ENCODE measurements at regions not wholly inside any gene's neighbourhood (a gene's known extent, or its start where the extent isn't known, plus 50 kb on each side); places are given as distances from the start of the nearest gene placed in this dataset.

DNA sequence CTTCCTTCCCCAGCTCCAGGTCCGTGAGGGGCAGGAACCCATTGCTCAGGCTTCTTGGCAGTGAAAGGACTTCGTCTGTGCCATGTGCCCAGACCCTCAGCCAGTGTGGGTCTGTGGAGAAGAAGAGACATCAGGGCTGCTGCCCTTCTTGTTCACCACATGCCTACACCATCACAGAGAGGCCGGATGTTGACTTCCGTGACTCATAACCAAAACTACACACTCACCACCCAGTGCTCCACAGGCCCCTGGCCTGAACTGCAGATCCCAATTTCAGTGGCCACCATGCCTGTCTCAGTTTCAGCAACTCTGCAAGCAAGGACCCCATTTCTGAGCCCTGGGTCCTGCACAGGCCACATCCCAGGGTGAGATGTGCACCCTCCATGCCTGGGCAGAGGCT is 332.6 kb upstream of the SALL3 start:
- DNase-seq = no peak
- TF ChIP-seq EP300 (IDR thresholded peaks at IDR 0.05) (no peak), POLR2AphosphoS5 (IDR thresholded peaks at IDR 0.05) (no peak), POLR2A (IDR thresholded peaks at IDR 0.05) (no peak)
- TF ChIP-seq, protein P1, sequence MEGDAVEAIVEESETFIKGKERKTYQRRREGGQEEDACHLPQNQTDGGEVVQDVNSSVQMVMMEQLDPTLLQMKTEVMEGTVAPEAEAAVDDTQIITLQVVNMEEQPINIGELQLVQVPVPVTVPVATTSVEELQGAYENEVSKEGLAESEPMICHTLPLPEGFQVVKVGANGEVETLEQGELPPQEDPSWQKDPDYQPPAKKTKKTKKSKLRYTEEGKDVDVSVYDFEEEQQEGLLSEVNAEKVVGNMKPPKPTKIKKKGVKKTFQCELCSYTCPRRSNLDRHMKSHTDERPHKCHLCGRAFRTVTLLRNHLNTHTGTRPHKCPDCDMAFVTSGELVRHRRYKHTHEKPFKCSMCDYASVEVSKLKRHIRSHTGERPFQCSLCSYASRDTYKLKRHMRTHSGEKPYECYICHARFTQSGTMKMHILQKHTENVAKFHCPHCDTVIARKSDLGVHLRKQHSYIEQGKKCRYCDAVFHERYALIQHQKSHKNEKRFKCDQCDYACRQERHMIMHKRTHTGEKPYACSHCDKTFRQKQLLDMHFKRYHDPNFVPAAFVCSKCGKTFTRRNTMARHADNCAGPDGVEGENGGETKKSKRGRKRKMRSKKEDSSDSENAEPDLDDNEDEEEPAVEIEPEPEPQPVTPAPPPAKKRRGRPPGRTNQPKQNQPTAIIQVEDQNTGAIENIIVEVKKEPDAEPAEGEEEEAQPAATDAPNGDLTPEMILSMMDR (IDR thresholded peaks at IDR 0.05) = no peak
- Histone ChIP-seq H3K27me3 (peaks cover 0 to 8% (median 0%) of the 10 kb centered on the region in 3 donors), H3K9me3 (peaks cover 0 to 6% (median 6%) of the 10 kb centered on the region in 4 donors), H3K4me3 (no peak overlapping the region), H3K4me1 (peaks cover 0 to 11% (median 4%) of the 10 kb centered on the region in 4 donors), H3K27ac (no peak overlapping the region), H3K36me3 (no peaks in the 10 kb centered on the region)
- intact Hi-C loops (cut with DNase I; ENCODE audit: low total_unique reads) = no loop called here
- WGBS, 5 donors = 70 to 81% (median 73%) methylated on average over 4 of the region's 4 CpGs

DNA sequence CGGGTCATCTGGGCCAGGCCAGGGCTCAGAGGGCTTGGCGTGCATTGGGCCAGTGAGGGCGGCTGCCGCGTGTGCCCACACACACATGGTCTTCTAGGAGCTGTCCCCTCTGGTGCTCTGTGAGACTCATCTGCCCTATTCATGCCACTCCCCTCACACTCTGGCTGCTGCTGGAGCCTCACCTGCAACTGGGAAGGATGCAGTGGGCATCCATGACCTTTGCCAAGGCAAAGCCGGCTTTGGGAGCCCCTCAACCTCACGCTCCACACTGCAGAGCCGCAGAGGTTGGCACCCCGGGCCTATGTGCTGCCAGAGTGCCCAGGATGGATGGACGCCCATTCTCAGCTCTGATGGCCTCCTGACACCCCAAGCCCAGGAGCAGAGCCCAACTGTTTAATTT is 330.2 kb upstream of the SALL3 start:
- no peaks in the 10 kb centered on the region for H3K36me3 ChIP-seq
- intact Hi-C loops (cut with DNase I; ENCODE audit: low total_unique reads) = no loop called here
- H3K27ac ChIP-seq = no peak overlapping the region
- DNase-seq = no peak
- 50 to 92% (median 88%) methylated on average over 5 to 10 of the region's 10 CpGs for WGBS, 5 donors
- no peaks in the 10 kb centered on the region for H3K4me1 ChIP-seq
- H3K27me3 ChIP-seq = no peaks in the 10 kb centered on the region
- peaks cover 0 to 27% (median 15%) of the 10 kb centered on the region in 4 donors for H3K9me3 ChIP-seq
- H3K4me3 ChIP-seq = no peak overlapping the region
- TF ChIP-seq POLR2AphosphoS5 (IDR thresholded peaks at IDR 0.05) = no peak

DNA sequence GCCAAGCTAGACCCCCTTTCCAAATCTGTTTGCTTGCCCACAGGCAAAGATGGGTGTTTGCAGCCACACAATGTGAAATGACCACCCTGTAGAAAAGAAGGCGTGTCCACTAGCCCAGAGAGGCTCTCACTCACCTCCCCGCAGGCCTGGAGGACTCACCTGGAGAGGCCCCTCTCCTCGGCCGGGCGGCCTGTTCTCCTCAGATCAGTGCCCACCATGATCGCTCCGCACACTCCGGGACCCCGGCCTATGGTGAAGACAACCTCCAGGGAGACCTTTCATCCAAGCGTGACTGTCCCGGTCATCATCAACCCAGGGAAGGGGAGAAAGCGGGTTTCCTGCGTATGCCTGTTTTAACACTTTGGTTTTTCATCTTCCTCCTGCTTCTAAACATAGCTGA is 328.7 kb upstream of the SALL3 start:
- Histone ChIP-seq H3K36me3 (no peaks in the 10 kb centered on the region), H3K9me3 (peaks cover 0 to 39% (median 15%) of the 10 kb centered on the region in 4 donors), H3K27me3 (no peaks in the 10 kb centered on the region), H3K27ac (no peak overlapping the region), H3K4me1 (no peaks in the 10 kb centered on the region), H3K4me3 (no peak overlapping the region)
- DNase-seq = no peak
- intact Hi-C loops (cut with DNase I; ENCODE audit: low total_unique reads) = no loop called here
- WGBS, 5 donors = 87 to 97% (median 94%) methylated on average over 10 to 13 of the region's 13 CpGs
- TF ChIP-seq, protein P1 (IDR thresholded peaks at IDR 0.05) = no peak
- no peak for TF ChIP-seq EP300 (IDR thresholded peaks at IDR 0.05)
- no peak for TF ChIP-seq POLR2AphosphoS5 (IDR thresholded peaks at IDR 0.05)
- TF ChIP-seq POLR2A (IDR thresholded peaks at IDR 0.05) = no peak

DNA sequence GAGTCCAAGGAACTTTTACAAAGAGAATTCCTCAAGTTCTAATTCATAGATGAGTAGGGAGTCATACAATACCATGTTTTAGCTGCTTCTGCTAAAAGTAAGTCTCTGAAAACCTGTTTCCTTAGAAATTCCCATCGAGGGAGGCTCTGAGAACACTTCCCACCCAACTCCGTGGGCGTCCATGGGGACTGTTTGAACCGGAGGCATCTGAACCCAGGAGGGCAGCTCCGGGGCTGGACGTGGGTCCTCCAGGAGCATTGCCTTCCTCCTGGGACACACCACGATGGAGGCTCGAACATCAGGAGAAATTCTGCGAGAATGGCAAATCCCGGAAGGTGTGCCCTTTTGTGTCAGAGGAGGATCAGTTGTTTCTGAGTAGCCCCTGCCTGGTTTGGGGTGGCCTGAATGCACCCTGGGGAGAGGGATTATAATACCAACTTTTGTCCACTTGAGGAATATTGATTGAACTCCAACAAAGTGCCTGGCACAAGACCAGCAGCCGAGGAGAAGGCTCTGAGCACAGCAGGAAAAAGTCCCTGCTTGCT is 327.5 kb upstream of the SALL3 start:
- H3K9me3 ChIP-seq = peaks cover 0 to 39% (median 15%) of the 10 kb centered on the region in 4 donors
- H3K27ac ChIP-seq = no peak overlapping the region
- DNase-seq = no peak
- no peaks in the 10 kb centered on the region for H3K36me3 ChIP-seq
- WGBS, 5 donors = 86 to 94% (median 93%) methylated on average over 6 to 11 of the region's 11 CpGs
- intact Hi-C loops (cut with DNase I; ENCODE audit: low total_unique reads) = no loop called here
- TF ChIP-seq POLR2A (IDR thresholded peaks at IDR 0.05) (no peak), POLR2AphosphoS5 (IDR thresholded peaks at IDR 0.05) (no peak), EP300 (IDR thresholded peaks at IDR 0.05) (no peak)
- TF ChIP-seq, protein P1 (IDR thresholded peaks at IDR 0.05) = no peak
- no peak overlapping the region for H3K4me3 ChIP-seq
- no peaks in the 10 kb centered on the region for H3K4me1 ChIP-seq
- H3K27me3 ChIP-seq = no peaks in the 10 kb centered on the region

DNA sequence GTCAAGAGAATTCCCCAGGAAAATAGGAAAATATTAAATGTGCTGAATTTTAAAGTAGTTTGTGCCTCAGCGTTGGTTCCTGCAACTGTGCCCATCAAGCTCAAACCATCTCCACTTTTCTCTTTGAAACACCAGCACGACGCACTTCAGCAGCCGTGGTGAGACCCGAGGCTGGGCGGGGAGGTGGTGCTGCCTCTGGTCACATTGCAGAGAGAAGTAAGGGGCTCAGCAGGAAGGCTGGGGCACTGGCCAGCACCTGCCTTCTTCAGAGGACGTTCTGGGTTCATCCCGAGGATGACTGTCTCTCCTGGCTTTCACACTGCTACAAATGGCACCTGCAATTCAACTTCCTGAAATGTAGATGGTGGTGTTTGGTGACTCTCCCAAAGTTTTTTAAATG is 323.7 kb upstream of the SALL3 start:
- Histone ChIP-seq H3K36me3 (no peaks in the 10 kb centered on the region), H3K27me3 (peaks cover 0 to 27% (median 0%) of the 10 kb centered on the region in 3 donors), H3K4me3 (no peak overlapping the region), H3K4me1 (no peaks in the 10 kb centered on the region), H3K27ac (no peak overlapping the region), H3K9me3 (peaks cover 0 to 39% (median 15%) of the 10 kb centered on the region in 4 donors)
- 90 to 95% (median 93%) methylated on average over 8 of the region's 8 CpGs for WGBS, 5 donors
- intact Hi-C loops (cut with DNase I; ENCODE audit: low total_unique reads) = no loop called here
- DNase-seq = no peak
- TF ChIP-seq EP300 (IDR thresholded peaks at IDR 0.05) (no peak), POLR2AphosphoS5 (IDR thresholded peaks at IDR 0.05) (no peak), POLR2A (IDR thresholded peaks at IDR 0.05) (no peak)
- TF ChIP-seq, protein P1 (IDR thresholded peaks at IDR 0.05) = no peak
